ENCODE measurements at regions not wholly inside any gene's neighbourhood (a gene's known extent, or its start where the extent isn't known, plus 50 kb on each side); places are given as distances from the start of the nearest gene placed in this dataset.
"Not testable (repeated sequence)": the region's sequence is repeated elsewhere in the genome, so short reads cannot be mapped to it uniquely, and the experiment has no call there.

- not testable (repeated sequence) for H2AK5ac ChIP-seq (ENCODE audit: low read length, severe bottlenecking); H3K4me1 ChIP-seq (ENCODE audit: control insufficient read depth, insufficient read depth, low read depth, low read length); H2BK12ac ChIP-seq (ENCODE audit: low read length in 2 of 2); H3K14ac ChIP-seq (ENCODE audit: low read length in 2 of 2); H3K4me2 ChIP-seq (ENCODE audit: low read length, poor library complexity, severe bottlenecking); H3K9ac ChIP-seq (ENCODE audit: low read length); H3K27ac ChIP-seq (ENCODE audit: low read length, poor library complexity, severe bottlenecking); H3K4me3 ChIP-seq (ENCODE audit: insufficient read depth in 1 of 2, low read depth in 1 of 2, low read length in 2 of 2); H3K36me3 ChIP-seq (ENCODE audit: control insufficient read depth in 1 of 2, insufficient read depth in 2 of 2, low read depth in 1 of 2, low read length in 2 of 2); DNase-seq; H2BK120ac ChIP-seq (ENCODE audit: low read depth, low read length); H4K8ac ChIP-seq (ENCODE audit: low read length); H3K23ac ChIP-seq (ENCODE audit: low read length in 2 of 2); H3K18ac ChIP-seq (ENCODE audit: low read depth in 1 of 2, low read length in 2 of 2); H3K27me3 ChIP-seq (ENCODE audit: control insufficient read depth in 1 of 2, insufficient read depth in 1 of 2, low read length in 2 of 2); H4K91ac ChIP-seq (ENCODE audit: low read length); H2AFZ ChIP-seq (ENCODE audit: low read depth, low read length); H2BK15ac ChIP-seq (ENCODE audit: low read depth, poor library complexity, severe bottlenecking); H3K9me3 ChIP-seq (ENCODE audit: control insufficient read depth, low read length); H3K4ac ChIP-seq (ENCODE audit: low read depth in 1 of 2, low read length in 2 of 2); H2BK5ac ChIP-seq (ENCODE audit: low read depth, low read length, poor library complexity, severe bottlenecking); H3K79me1 ChIP-seq (replicated peaks; ENCODE audit: low read length, poor library complexity, severe bottlenecking)
- WGBS = no CpG with 5 or more reads among the region's 24 CpGs
Measured at GRCh38 chr21:6553505-6554376, 3967.6 kb upstream of the TPTE start.

- H3K18ac ChIP-seq (ENCODE audit: low read depth in 1 of 2, low read length in 2 of 2); H3K9me3 ChIP-seq (ENCODE audit: control insufficient read depth, low read length); H4K8ac ChIP-seq (ENCODE audit: low read length); H2BK15ac ChIP-seq (ENCODE audit: low read depth, poor library complexity, severe bottlenecking); H3K27ac ChIP-seq (ENCODE audit: low read length, poor library complexity, severe bottlenecking); H3K14ac ChIP-seq (ENCODE audit: low read length in 2 of 2); H2BK120ac ChIP-seq (ENCODE audit: low read depth, low read length); H3K27me3 ChIP-seq (ENCODE audit: control insufficient read depth in 1 of 2, insufficient read depth in 1 of 2, low read length in 2 of 2); H2AK5ac ChIP-seq (ENCODE audit: low read length, severe bottlenecking); H3K23ac ChIP-seq (ENCODE audit: low read length in 2 of 2); H3K36me3 ChIP-seq (ENCODE audit: control insufficient read depth in 1 of 2, insufficient read depth in 2 of 2, low read depth in 1 of 2, low read length in 2 of 2); H3K4me1 ChIP-seq (ENCODE audit: control insufficient read depth, insufficient read depth, low read depth, low read length); DNase-seq; H3K4ac ChIP-seq (ENCODE audit: low read depth in 1 of 2, low read length in 2 of 2); H3K79me1 ChIP-seq (replicated peaks; ENCODE audit: low read length, poor library complexity, severe bottlenecking); H2BK12ac ChIP-seq (ENCODE audit: low read length in 2 of 2); H2BK5ac ChIP-seq (ENCODE audit: low read depth, low read length, poor library complexity, severe bottlenecking); H3K4me2 ChIP-seq (ENCODE audit: low read length, poor library complexity, severe bottlenecking); H3K4me3 ChIP-seq (ENCODE audit: insufficient read depth in 1 of 2, low read depth in 1 of 2, low read length in 2 of 2); H2AFZ ChIP-seq (ENCODE audit: low read depth, low read length); H4K91ac ChIP-seq (ENCODE audit: low read length); H3K9ac ChIP-seq (ENCODE audit: low read length): not testable (repeated sequence)
- no CpG with 5 or more reads among the region's 9 CpGs for WGBS
Measured at GRCh38 chr21:6554377-6554864, 3967.0 kb upstream of the TPTE start.

GRCh38 chr21:6556516-6556915 lies 3964.9 kb upstream of the TPTE start:
- not testable (repeated sequence) for H3K4me2 ChIP-seq (ENCODE audit: low read length, poor library complexity, severe bottlenecking); H3K9ac ChIP-seq (ENCODE audit: low read length); H2BK120ac ChIP-seq (ENCODE audit: low read depth, low read length); H2BK5ac ChIP-seq (ENCODE audit: low read depth, low read length, poor library complexity, severe bottlenecking); H3K9me3 ChIP-seq (ENCODE audit: control insufficient read depth, low read length); H3K23ac ChIP-seq (ENCODE audit: low read length in 2 of 2); H2BK12ac ChIP-seq (ENCODE audit: low read length in 2 of 2); H4K91ac ChIP-seq (ENCODE audit: low read length); H3K18ac ChIP-seq (ENCODE audit: low read depth in 1 of 2, low read length in 2 of 2); H3K36me3 ChIP-seq (ENCODE audit: control insufficient read depth in 1 of 2, insufficient read depth in 2 of 2, low read depth in 1 of 2, low read length in 2 of 2); H2AFZ ChIP-seq (ENCODE audit: low read depth, low read length); H3K14ac ChIP-seq (ENCODE audit: low read length in 2 of 2); H3K4ac ChIP-seq (ENCODE audit: low read depth in 1 of 2, low read length in 2 of 2); H3K27ac ChIP-seq (ENCODE audit: low read length, poor library complexity, severe bottlenecking); H3K4me1 ChIP-seq (ENCODE audit: control insufficient read depth, insufficient read depth, low read depth, low read length); DNase-seq; H2BK15ac ChIP-seq (ENCODE audit: low read depth, poor library complexity, severe bottlenecking); H4K8ac ChIP-seq (ENCODE audit: low read length); H3K27me3 ChIP-seq (ENCODE audit: control insufficient read depth in 1 of 2, insufficient read depth in 1 of 2, low read length in 2 of 2); H3K4me3 ChIP-seq (ENCODE audit: insufficient read depth in 1 of 2, low read depth in 1 of 2, low read length in 2 of 2); H2AK5ac ChIP-seq (ENCODE audit: low read length, severe bottlenecking); H3K79me1 ChIP-seq (replicated peaks; ENCODE audit: low read length, poor library complexity, severe bottlenecking)
- no CpG with 5 or more reads among the region's 3 CpGs for WGBS

DNA sequence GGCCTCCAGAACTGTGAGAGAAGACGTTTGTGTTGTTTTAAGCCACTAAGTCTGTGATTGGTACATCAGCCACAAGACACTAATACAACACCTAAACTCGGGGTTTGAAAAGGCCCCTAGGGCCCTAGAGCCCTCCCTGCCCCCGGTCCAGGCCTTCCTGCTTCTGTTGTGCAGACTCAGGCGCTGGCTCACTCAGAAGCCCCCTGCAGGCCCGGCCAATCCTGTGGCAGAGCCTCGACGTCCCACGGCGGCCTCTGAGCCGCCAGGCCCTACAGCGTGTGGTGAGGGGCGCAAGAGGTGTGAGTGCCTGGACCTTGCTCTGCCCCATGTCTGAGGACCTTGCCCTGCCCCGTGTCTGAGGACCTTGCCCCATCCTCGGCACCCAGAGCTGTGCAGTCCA lies 3964.0 kb upstream of the TPTE start:
- H3K18ac ChIP-seq (ENCODE audit: low read depth in 1 of 2, low read length in 2 of 2); H3K27me3 ChIP-seq (ENCODE audit: control insufficient read depth in 1 of 2, insufficient read depth in 1 of 2, low read length in 2 of 2); DNase-seq; H2BK12ac ChIP-seq (ENCODE audit: low read length in 2 of 2); H3K79me1 ChIP-seq (replicated peaks; ENCODE audit: low read length, poor library complexity, severe bottlenecking); H4K91ac ChIP-seq (ENCODE audit: low read length); H2AFZ ChIP-seq (ENCODE audit: low read depth, low read length); H3K9ac ChIP-seq (ENCODE audit: low read length); H2BK5ac ChIP-seq (ENCODE audit: low read depth, low read length, poor library complexity, severe bottlenecking); H2BK120ac ChIP-seq (ENCODE audit: low read depth, low read length); H3K9me3 ChIP-seq (ENCODE audit: control insufficient read depth, low read length); H4K8ac ChIP-seq (ENCODE audit: low read length); H3K27ac ChIP-seq (ENCODE audit: low read length, poor library complexity, severe bottlenecking); H2BK15ac ChIP-seq (ENCODE audit: low read depth, poor library complexity, severe bottlenecking); H3K23ac ChIP-seq (ENCODE audit: low read length in 2 of 2); H3K4ac ChIP-seq (ENCODE audit: low read depth in 1 of 2, low read length in 2 of 2); H3K14ac ChIP-seq (ENCODE audit: low read length in 2 of 2); H3K36me3 ChIP-seq (ENCODE audit: control insufficient read depth in 1 of 2, insufficient read depth in 2 of 2, low read depth in 1 of 2, low read length in 2 of 2); H2AK5ac ChIP-seq (ENCODE audit: low read length, severe bottlenecking); H3K4me3 ChIP-seq (ENCODE audit: insufficient read depth in 1 of 2, low read depth in 1 of 2, low read length in 2 of 2); H3K4me1 ChIP-seq (ENCODE audit: control insufficient read depth, insufficient read depth, low read depth, low read length); H3K4me2 ChIP-seq (ENCODE audit: low read length, poor library complexity, severe bottlenecking): not testable (repeated sequence)
- WGBS = no CpG with 5 or more reads among the region's 14 CpGs

Measured in mesenchymal stem cell (in vitro differentiated cells and primary cell).